DND-41 (cell line): ENCODE measurements at regions not wholly inside any gene's neighbourhood (a gene's known extent, or its start where the extent isn't known, plus 50 kb on each side); places are given as distances from the start of the nearest gene placed in this dataset.

Experiments
- ATAC-seq: fragments of 200-7000 bp; cut with Tn5 transposase; 3 replicates; pipeline ENCODE4 v1.9.1; 2021; ENCODE audit warnings: low read depth; ENCODE audit not compliant: insufficient read depth
- DNase-seq: peaks from one replicate; pipeline ENCODE4 v3.0.0-alpha.2; 2020
- H2AFZ ChIP-seq: 2 replicates; pipeline ENCODE4 v1.6.0; 2012; ENCODE audit warnings: low read depth, low read length
- H3K27ac ChIP-seq: 2 replicates; pipeline ENCODE4 v1.5.1; 2012; ENCODE audit warnings: low read length, inconsistent platforms
- H3K27me3 ChIP-seq: fragments of 200-600 bp; sonication (generic); 2 replicates; pipeline ENCODE4 v1.6.0; 2012; ENCODE audit warnings: low read length, mild to moderate bottlenecking, inconsistent platforms; ENCODE audit not compliant: insufficient read depth, poor library complexity
- H3K36me3 ChIP-seq: 2 replicates; pipeline ENCODE4 v1.5.1; 2012; ENCODE audit warnings: low read length, inconsistent platforms; ENCODE audit not compliant: insufficient read depth
- H3K4me1 ChIP-seq: 2 replicates; pipeline ENCODE4 v1.5.1; 2012; ENCODE audit warnings: mild to moderate bottlenecking, low read length; ENCODE audit not compliant: insufficient read depth
- H3K4me2 ChIP-seq: 2 replicates; pipeline ENCODE4 v1.6.0; 2012; ENCODE audit warnings: mild to moderate bottlenecking, moderate library complexity, low read length, inconsistent platforms; ENCODE audit not compliant: insufficient read depth
- H3K4me3 ChIP-seq, 2 experiments: fragments of 200-600 bp in 1 of 2; shearing (Covaris generic) in 1 of 2; 2 replicates each; pipeline ENCODE4 v1.5.1; 2012 to 2016; ENCODE audit warnings: inconsistent platforms in 2 of 2, low read length in 2 of 2, mild to moderate bottlenecking in 2 of 2, low read depth in 1 of 2, moderate library complexity in 1 of 2
- H3K79me2 ChIP-seq: 2 replicates; pipeline ENCODE4 v1.6.0; 2012; ENCODE audit warnings: low read length, inconsistent platforms; ENCODE audit not compliant: insufficient read depth
- H3K9ac ChIP-seq: 2 replicates; pipeline ENCODE4 v1.6.0; 2012; ENCODE audit warnings: low read depth, mild to moderate bottlenecking, inconsistent platforms, low read length, moderate library complexity
- H3K9me3 ChIP-seq: 2 replicates; pipeline ENCODE4 v1.5.1; 2012; ENCODE audit warnings: low read length, moderate library complexity, mild to moderate bottlenecking, inconsistent platforms; ENCODE audit not compliant: insufficient read depth, severe bottlenecking
- H4K20me1 ChIP-seq: 2 replicates; pipeline ENCODE4 v1.6.0; 2012; ENCODE audit warnings: low read length; ENCODE audit not compliant: insufficient read depth
- EZH2 ChIP-seq: IDR thresholded peaks from 3 replicates; pipeline ENCODE4 v1.6.1; 2012; ENCODE audit warnings: borderline replicate concordance, low read depth, mild to moderate bottlenecking, moderate library complexity, low read length, inconsistent platforms; ENCODE audit not compliant: severe bottlenecking
- TF ChIP-seq, protein P1 (sequence below): IDR thresholded peaks from 2 replicates; pipeline ENCODE4 v1.5.1; 2012; ENCODE audit warnings: borderline replicate concordance, low read length, moderate library complexity, mild to moderate bottlenecking; ENCODE audit not compliant: poor library complexity, severe bottlenecking; ENCODE audit errors: extremely low read depth

DNA sequence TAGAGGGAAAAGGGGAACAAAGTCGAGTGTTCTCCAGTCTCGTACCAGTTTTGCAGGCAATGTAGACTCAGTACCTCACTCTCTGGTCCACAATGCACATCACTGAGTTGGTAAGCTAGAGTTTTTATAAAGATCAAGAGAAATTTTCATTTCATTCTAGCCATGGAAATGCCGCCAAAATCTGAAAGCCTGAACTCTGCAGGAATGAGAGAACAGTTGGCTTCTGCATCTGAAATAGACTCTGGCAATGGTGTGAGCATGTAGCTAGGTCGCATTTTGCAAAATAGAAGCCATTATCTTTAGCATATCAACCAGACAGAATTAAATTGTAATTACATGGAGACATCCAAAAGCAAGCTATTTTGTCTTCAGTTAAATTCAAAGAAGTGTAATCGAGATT lies 381.0 kb downstream of the NOVA1 start:
- Histone ChIP-seq H3K27me3 (no peaks in the 10 kb centered on the region), H3K79me2 (no peaks in the 10 kb centered on the region), H3K4me3 (no peak overlapping the region), H3K36me3 (no peaks in the 10 kb centered on the region), H3K9me3 (no peaks in the 10 kb centered on the region), H3K9ac (no peak overlapping the region), H3K4me1 (no peaks in the 10 kb centered on the region), H3K27ac (no peak overlapping the region), H2AFZ (no peak overlapping the region), H4K20me1 (no peaks in the 10 kb centered on the region), H3K4me2 (no peak overlapping the region)
- DNase-seq (no peak), ATAC-seq (no peak)
- TF ChIP-seq, protein P1, sequence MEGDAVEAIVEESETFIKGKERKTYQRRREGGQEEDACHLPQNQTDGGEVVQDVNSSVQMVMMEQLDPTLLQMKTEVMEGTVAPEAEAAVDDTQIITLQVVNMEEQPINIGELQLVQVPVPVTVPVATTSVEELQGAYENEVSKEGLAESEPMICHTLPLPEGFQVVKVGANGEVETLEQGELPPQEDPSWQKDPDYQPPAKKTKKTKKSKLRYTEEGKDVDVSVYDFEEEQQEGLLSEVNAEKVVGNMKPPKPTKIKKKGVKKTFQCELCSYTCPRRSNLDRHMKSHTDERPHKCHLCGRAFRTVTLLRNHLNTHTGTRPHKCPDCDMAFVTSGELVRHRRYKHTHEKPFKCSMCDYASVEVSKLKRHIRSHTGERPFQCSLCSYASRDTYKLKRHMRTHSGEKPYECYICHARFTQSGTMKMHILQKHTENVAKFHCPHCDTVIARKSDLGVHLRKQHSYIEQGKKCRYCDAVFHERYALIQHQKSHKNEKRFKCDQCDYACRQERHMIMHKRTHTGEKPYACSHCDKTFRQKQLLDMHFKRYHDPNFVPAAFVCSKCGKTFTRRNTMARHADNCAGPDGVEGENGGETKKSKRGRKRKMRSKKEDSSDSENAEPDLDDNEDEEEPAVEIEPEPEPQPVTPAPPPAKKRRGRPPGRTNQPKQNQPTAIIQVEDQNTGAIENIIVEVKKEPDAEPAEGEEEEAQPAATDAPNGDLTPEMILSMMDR = no peak
- no peak for TF ChIP-seq EZH2

DNA sequence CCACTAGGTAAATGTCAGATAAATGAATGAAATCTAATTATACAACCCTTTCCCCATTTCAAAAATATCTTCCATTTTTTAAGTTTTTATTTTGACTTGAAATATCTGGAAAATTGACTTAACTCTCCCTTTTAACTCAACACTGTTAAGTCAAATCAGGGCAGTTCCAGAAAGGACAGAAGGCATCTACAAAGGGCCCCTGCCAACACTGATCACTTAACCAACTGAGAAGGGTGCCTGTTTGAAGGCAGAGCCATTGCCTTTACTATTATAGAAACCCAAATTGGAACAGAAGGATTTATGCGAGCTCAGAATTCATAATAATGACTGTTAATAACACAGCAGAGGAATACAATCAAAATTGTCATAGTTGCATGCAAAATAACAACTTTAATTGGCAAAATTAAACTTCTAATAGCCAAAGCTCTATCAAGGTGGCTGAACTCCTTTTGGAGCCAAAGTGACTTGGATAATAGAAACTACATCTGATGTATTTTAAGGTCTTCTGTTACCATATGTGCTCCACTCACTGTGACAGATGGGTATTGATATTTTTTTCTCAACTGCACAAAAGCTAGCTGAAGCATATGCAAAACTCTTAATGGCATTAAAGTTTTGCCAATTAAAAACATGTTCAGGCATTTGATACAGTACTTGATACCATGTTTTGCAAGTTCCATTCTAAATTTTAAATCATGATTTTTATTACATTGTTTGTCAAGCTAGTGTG lies 383.8 kb downstream of the NOVA1 start:
- Histone ChIP-seq H3K27ac (no peak overlapping the region), H4K20me1 (no peaks in the 10 kb centered on the region), H3K27me3 (no peaks in the 10 kb centered on the region), H3K36me3 (no peaks in the 10 kb centered on the region), H3K4me2 (no peak overlapping the region), H3K9ac (no peak overlapping the region), H3K4me3 (no peak overlapping the region), H3K4me1 (no peaks in the 10 kb centered on the region), H2AFZ (no peak overlapping the region), H3K79me2 (no peaks in the 10 kb centered on the region), H3K9me3 (no peaks in the 10 kb centered on the region)
- DNase-seq = no peak
- ATAC-seq = no peak
- no peak for TF ChIP-seq EZH2
- TF ChIP-seq, protein P1 = no peak

DNA sequence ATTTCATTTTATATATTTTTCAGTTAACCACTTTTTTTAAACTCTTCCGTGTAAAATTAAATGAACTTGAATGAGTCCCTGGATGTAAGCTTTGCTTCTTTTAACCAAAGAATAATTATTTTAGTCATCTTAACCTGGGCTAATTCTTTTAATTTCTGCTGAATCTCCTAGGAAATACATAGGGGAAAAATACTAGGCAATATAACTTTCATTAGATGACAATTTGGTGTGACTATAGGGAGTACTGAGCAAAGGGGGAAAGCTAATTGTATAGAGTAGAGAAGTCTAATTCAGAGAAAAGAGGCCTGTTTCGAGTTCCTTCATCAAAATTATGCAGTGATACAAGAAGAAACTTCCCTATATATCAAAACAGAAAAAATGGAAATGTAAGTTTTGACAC lies 388.1 kb downstream of the NOVA1 start:
- TF ChIP-seq EZH2 = no peak
- TF ChIP-seq, protein P1 = no peak
- DNase-seq = no peak
- Histone ChIP-seq H3K9me3 (no peaks in the 10 kb centered on the region), H3K79me2 (no peaks in the 10 kb centered on the region), H3K27ac (no peak overlapping the region), H3K4me1 (no peaks in the 10 kb centered on the region), H2AFZ (no peak overlapping the region), H3K4me2 (no peak overlapping the region), H3K36me3 (no peaks in the 10 kb centered on the region), H3K27me3 (no peaks in the 10 kb centered on the region), H3K4me3 (no peak overlapping the region), H3K9ac (no peak overlapping the region), H4K20me1 (no peaks in the 10 kb centered on the region)
- no peak for ATAC-seq

DNA sequence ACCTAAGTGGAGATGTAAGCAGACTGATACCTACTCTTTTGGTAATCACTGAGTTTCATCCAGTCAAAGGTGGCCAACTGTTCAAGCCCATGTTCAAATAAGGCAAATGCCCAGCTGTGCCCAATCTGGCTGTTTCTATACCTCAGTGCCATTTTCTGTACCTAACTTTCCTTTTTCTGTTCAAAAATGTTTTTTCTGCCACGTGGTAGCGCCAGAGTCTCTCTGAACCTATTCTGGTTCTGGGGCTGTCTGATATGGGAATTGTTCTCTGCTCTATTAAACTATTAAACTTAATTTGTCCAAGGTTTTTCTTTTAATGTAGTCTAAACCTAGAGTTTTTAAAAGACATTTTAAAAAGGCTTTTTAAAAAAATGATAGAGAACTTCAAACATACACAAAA lies 391.2 kb downstream of the NOVA1 start:
- no peak for ATAC-seq
- DNase-seq = no peak
- no peaks in the 10 kb centered on the region for H4K20me1 ChIP-seq
- no peaks in the 10 kb centered on the region for H3K4me1 ChIP-seq
- no peaks in the 10 kb centered on the region for H3K9me3 ChIP-seq
- H3K4me2 ChIP-seq = no peak overlapping the region
- H3K27ac ChIP-seq = no peak overlapping the region
- no peaks in the 10 kb centered on the region for H3K36me3 ChIP-seq
- no peak overlapping the region for H2AFZ ChIP-seq
- H3K27me3 ChIP-seq = no peaks in the 10 kb centered on the region
- no peak overlapping the region for H3K9ac ChIP-seq
- TF ChIP-seq EZH2 = no peak
- TF ChIP-seq, protein P1 = no peak
- no peak overlapping the region for H3K4me3 ChIP-seq
- no peaks in the 10 kb centered on the region for H3K79me2 ChIP-seq
